ENCODE measurements at regions not wholly inside any gene's neighbourhood (a gene's known extent, or its start where the extent isn't known, plus 50 kb on each side); places are given as distances from the start of the nearest gene placed in this dataset.

GRCh38 chr14:54040846-54041245 is 84.2 kb upstream of the BMP4 start:
- Mint-ChIP-seq H3K4me3 (no peak overlapping the region), H3K27ac (no peak overlapping the region), H3K27me3 (no peaks in the 10 kb centered on the region), H3K36me3 (no peaks in the 10 kb centered on the region), H3K9me3 (peaks cover 0 to 5% (median 4%) of the 10 kb centered on the region in 7 donors), H3K4me1 (no peaks in the 10 kb centered on the region)
- H3K27ac ChIP-seq (ENCODE audit: insufficient read depth, low read length, poor library complexity, severe bottlenecking) = no peak overlapping the region
- H3K36me3 ChIP-seq (ENCODE audit: control insufficient read depth, insufficient read depth, low read length) = no peaks in the 10 kb centered on the region
- H3K9me3 ChIP-seq (ENCODE audit: control insufficient read depth in 2 of 2, low read length in 2 of 2) = no peaks in the 10 kb centered on the region
- H3K27me3 ChIP-seq (ENCODE audit: control insufficient read depth, insufficient read depth, low read length) = no peaks in the 10 kb centered on the region
- H3K4me1 ChIP-seq (ENCODE audit: control insufficient read depth, insufficient read depth, low read length, poor library complexity, severe bottlenecking) = no peaks in the 10 kb centered on the region
- ATAC-seq (ENCODE audit: low read depth in 2 of 2) (no peak), DNase-seq (no peak)
- H3K4me3 ChIP-seq (ENCODE audit: low read depth, low read length) = no peak overlapping the region

- H3K27ac Mint-ChIP-seq = no peak overlapping the region
- ATAC-seq (ENCODE audit: low read depth in 2 of 2) = no peak
- no peaks in the 10 kb centered on the region for H3K36me3 Mint-ChIP-seq
- H3K9me3 Mint-ChIP-seq = peaks cover 0 to 10% (median 0%) of the 10 kb centered on the region in 7 donors
- no peak overlapping the region for H3K27ac ChIP-seq (ENCODE audit: insufficient read depth, low read length, poor library complexity, severe bottlenecking)
- no peaks in the 10 kb centered on the region for H3K27me3 Mint-ChIP-seq
- H3K4me1 Mint-ChIP-seq = no peaks in the 10 kb centered on the region
- H3K4me3 ChIP-seq (ENCODE audit: low read depth, low read length) = no peak overlapping the region
- H3K27me3 ChIP-seq (ENCODE audit: control insufficient read depth, insufficient read depth, low read length) = no peaks in the 10 kb centered on the region
- DNase-seq = no peak
- no peak overlapping the region for H3K4me3 Mint-ChIP-seq
- no peaks in the 10 kb centered on the region for H3K9me3 ChIP-seq (ENCODE audit: control insufficient read depth in 2 of 2, low read length in 2 of 2)
- H3K4me1 ChIP-seq (ENCODE audit: control insufficient read depth, insufficient read depth, low read length, poor library complexity, severe bottlenecking) = no peaks in the 10 kb centered on the region
- H3K36me3 ChIP-seq (ENCODE audit: control insufficient read depth, insufficient read depth, low read length) = no peaks in the 10 kb centered on the region
These were observed 89.6 kb upstream of the BMP4 start for GRCh38 chr14:54046250-54046649.

- DNase-seq (no peak), ATAC-seq (ENCODE audit: low read depth in 2 of 2) (no peak)
- Histone ChIP-seq H3K9me3 (ENCODE audit: control insufficient read depth in 2 of 2, low read length in 2 of 2) (no peaks in the 10 kb centered on the region), H3K27ac (ENCODE audit: insufficient read depth, low read length, poor library complexity, severe bottlenecking) (no peak overlapping the region), H3K4me1 (ENCODE audit: control insufficient read depth, insufficient read depth, low read length, poor library complexity, severe bottlenecking) (no peaks in the 10 kb centered on the region), H3K4me3 (ENCODE audit: low read depth, low read length) (no peak overlapping the region), H3K27me3 (ENCODE audit: control insufficient read depth, insufficient read depth, low read length) (no peaks in the 10 kb centered on the region), H3K36me3 (ENCODE audit: control insufficient read depth, insufficient read depth, low read length) (no peaks in the 10 kb centered on the region)
- Mint-ChIP-seq H3K4me3 (no peak overlapping the region), H3K27ac (peak overlapping the region in 1 of 3 donors; percentile 54), H3K4me1 (no peaks in the 10 kb centered on the region), H3K27me3 (no peaks in the 10 kb centered on the region), H3K9me3 (peaks cover 0 to 7% (median 3%) of the 10 kb centered on the region in 7 donors), H3K36me3 (no peaks in the 10 kb centered on the region)
These were observed 91.2 kb upstream of the BMP4 start for GRCh38 chr14:54047645-54048308.

GRCh38 chr14:54048311-54048710 is 91.7 kb upstream of the BMP4 start:
- no peak overlapping the region for H3K4me3 ChIP-seq (ENCODE audit: low read depth, low read length)
- no peaks in the 10 kb centered on the region for H3K4me1 ChIP-seq (ENCODE audit: control insufficient read depth, insufficient read depth, low read length, poor library complexity, severe bottlenecking)
- no peak for ATAC-seq (ENCODE audit: low read depth in 2 of 2)
- H3K27ac ChIP-seq (ENCODE audit: insufficient read depth, low read length, poor library complexity, severe bottlenecking) = no peak overlapping the region
- Mint-ChIP-seq H3K4me3 (no peak overlapping the region), H3K36me3 (no peaks in the 10 kb centered on the region), H3K27ac (no peak overlapping the region), H3K9me3 (peaks cover 0 to 7% (median 3%) of the 10 kb centered on the region in 7 donors), H3K27me3 (no peaks in the 10 kb centered on the region), H3K4me1 (no peaks in the 10 kb centered on the region)
- no peaks in the 10 kb centered on the region for H3K36me3 ChIP-seq (ENCODE audit: control insufficient read depth, insufficient read depth, low read length)
- H3K27me3 ChIP-seq (ENCODE audit: control insufficient read depth, insufficient read depth, low read length) = no peaks in the 10 kb centered on the region
- DNase-seq = no peak
- no peaks in the 10 kb centered on the region for H3K9me3 ChIP-seq (ENCODE audit: control insufficient read depth in 2 of 2, low read length in 2 of 2)

GRCh38 chr14:54048736-54049135 is 92.1 kb upstream of the BMP4 start:
- no peaks in the 10 kb centered on the region for H3K36me3 ChIP-seq (ENCODE audit: control insufficient read depth, insufficient read depth, low read length)
- no peaks in the 10 kb centered on the region for H3K27me3 Mint-ChIP-seq
- no peak overlapping the region for H3K27ac ChIP-seq (ENCODE audit: insufficient read depth, low read length, poor library complexity, severe bottlenecking)
- no peaks in the 10 kb centered on the region for H3K36me3 Mint-ChIP-seq
- no peak overlapping the region for H3K4me3 ChIP-seq (ENCODE audit: low read depth, low read length)
- peaks cover 0 to 7% (median 3%) of the 10 kb centered on the region in 7 donors for H3K9me3 Mint-ChIP-seq
- DNase-seq (no peak), ATAC-seq (ENCODE audit: low read depth in 2 of 2) (no peak)
- H3K4me1 Mint-ChIP-seq = no peaks in the 10 kb centered on the region
- H3K9me3 ChIP-seq (ENCODE audit: control insufficient read depth in 2 of 2, low read length in 2 of 2) = no peaks in the 10 kb centered on the region
- H3K27ac Mint-ChIP-seq = no peak overlapping the region
- H3K4me3 Mint-ChIP-seq = no peak overlapping the region
- no peaks in the 10 kb centered on the region for H3K27me3 ChIP-seq (ENCODE audit: control insufficient read depth, insufficient read depth, low read length)
- H3K4me1 ChIP-seq (ENCODE audit: control insufficient read depth, insufficient read depth, low read length, poor library complexity, severe bottlenecking) = no peaks in the 10 kb centered on the region

GRCh38 chr14:54050759-54051158 is 94.1 kb upstream of the BMP4 start:
- Histone ChIP-seq H3K9me3 (ENCODE audit: control insufficient read depth in 2 of 2, low read length in 2 of 2) (no peaks in the 10 kb centered on the region), H3K4me3 (ENCODE audit: low read depth, low read length) (no peak overlapping the region), H3K27ac (ENCODE audit: insufficient read depth, low read length, poor library complexity, severe bottlenecking) (no peak overlapping the region), H3K4me1 (ENCODE audit: control insufficient read depth, insufficient read depth, low read length, poor library complexity, severe bottlenecking) (no peaks in the 10 kb centered on the region), H3K27me3 (ENCODE audit: control insufficient read depth, insufficient read depth, low read length) (no peaks in the 10 kb centered on the region), H3K36me3 (ENCODE audit: control insufficient read depth, insufficient read depth, low read length) (no peaks in the 10 kb centered on the region)
- Mint-ChIP-seq H3K27ac (no peak overlapping the region), H3K27me3 (no peaks in the 10 kb centered on the region), H3K36me3 (no peaks in the 10 kb centered on the region), H3K9me3 (peaks cover 0 to 8% (median 3%) of the 10 kb centered on the region in 7 donors), H3K4me1 (no peaks in the 10 kb centered on the region), H3K4me3 (no peak overlapping the region)
- DNase-seq = no peak
- no peak for ATAC-seq (ENCODE audit: low read depth in 2 of 2)

GRCh38 chr14:54052696-54053385 is 96.2 kb upstream of the BMP4 start:
- no peaks in the 10 kb centered on the region for H3K4me1 Mint-ChIP-seq
- Histone ChIP-seq H3K9me3 (ENCODE audit: control insufficient read depth in 2 of 2, low read length in 2 of 2) (no peaks in the 10 kb centered on the region), H3K4me1 (ENCODE audit: control insufficient read depth, insufficient read depth, low read length, poor library complexity, severe bottlenecking) (no peaks in the 10 kb centered on the region), H3K36me3 (ENCODE audit: control insufficient read depth, insufficient read depth, low read length) (no peaks in the 10 kb centered on the region), H3K4me3 (ENCODE audit: low read depth, low read length) (no peak overlapping the region), H3K27ac (ENCODE audit: insufficient read depth, low read length, poor library complexity, severe bottlenecking) (no peak overlapping the region), H3K27me3 (ENCODE audit: control insufficient read depth, insufficient read depth, low read length) (no peaks in the 10 kb centered on the region)
- H3K4me3 Mint-ChIP-seq = no peak overlapping the region
- H3K9me3 Mint-ChIP-seq = peaks cover 0 to 11% (median 2%) of the 10 kb centered on the region in 7 donors
- ATAC-seq (ENCODE audit: low read depth in 2 of 2) = no peak
- no peaks in the 10 kb centered on the region for H3K27me3 Mint-ChIP-seq
- no peaks in the 10 kb centered on the region for H3K36me3 Mint-ChIP-seq
- H3K27ac Mint-ChIP-seq = no peak overlapping the region
- DNase-seq = no peak

- no peak overlapping the region for H3K4me3 Mint-ChIP-seq
- no peaks in the 10 kb centered on the region for H3K9me3 ChIP-seq (ENCODE audit: control insufficient read depth in 2 of 2, low read length in 2 of 2)
- peaks cover 0 to 11% (median 2%) of the 10 kb centered on the region in 7 donors for H3K9me3 Mint-ChIP-seq
- H3K4me1 Mint-ChIP-seq = no peaks in the 10 kb centered on the region
- DNase-seq (no peak), ATAC-seq (ENCODE audit: low read depth in 2 of 2) (no peak)
- H3K4me3 ChIP-seq (ENCODE audit: low read depth, low read length) = no peak overlapping the region
- no peaks in the 10 kb centered on the region for H3K36me3 Mint-ChIP-seq
- H3K27me3 ChIP-seq (ENCODE audit: control insufficient read depth, insufficient read depth, low read length) = no peaks in the 10 kb centered on the region
- no peaks in the 10 kb centered on the region for H3K4me1 ChIP-seq (ENCODE audit: control insufficient read depth, insufficient read depth, low read length, poor library complexity, severe bottlenecking)
- no peaks in the 10 kb centered on the region for H3K27me3 Mint-ChIP-seq
- no peak overlapping the region for H3K27ac Mint-ChIP-seq
- H3K27ac ChIP-seq (ENCODE audit: insufficient read depth, low read length, poor library complexity, severe bottlenecking) = no peak overlapping the region
- no peaks in the 10 kb centered on the region for H3K36me3 ChIP-seq (ENCODE audit: control insufficient read depth, insufficient read depth, low read length)
These were observed 96.7 kb upstream of the BMP4 start for GRCh38 chr14:54053386-54053745.
